SK-N-SH (cell line): ENCODE measurements at regions not wholly inside any gene's neighbourhood (a gene's known extent, or its start where the extent isn't known, plus 50 kb on each side); places are given as distances from the start of the nearest gene placed in this dataset.

Experiments
- CTCF ChIA-PET: fragments of 300-600, 350-600 bp; formaldehyde crosslinking; extraction: SDS; loops from one replicate; lab custom pipeline; 2021; lab: Yijun Ruan, JAX
- POLR2A ChIA-PET: fragments of 350-600 bp; sonication (Branson Sonifier 250); formaldehyde crosslinking; extraction: SDS; loops from one replicate; lab custom pipeline; 2020; ENCODE audit warnings: antibody characterized with exemption, inconsistent platforms; lab: Yijun Ruan, JAX
- DNase-seq: peaks from one replicate; pipeline ENCODE4 v3.0.0; 2012
- H2AFZ ChIP-seq: fragments of 200-600 bp; sonication (generic); 2 replicates; pipeline ENCODE4 v1.8.1; 2016; ENCODE audit warnings: antibody characterized with exemption, mild to moderate bottlenecking, low read depth
- H3F3A ChIP-seq: fragments of 200-600 bp; sonication (generic); replicated peaks from 2 replicates; pipeline ENCODE3; 2016; ENCODE audit warnings: antibody characterized with exemption, mild to moderate bottlenecking; ENCODE audit not compliant: insufficient read depth
- H3K27ac ChIP-seq, 2 experiments: fragments of 200-500 bp in 1 of 2; fragments of 200-600 bp in 1 of 2; sonication (Bioruptor generic) in 1 of 2; sonication (generic), shearing (Covaris generic) in 1 of 2; 2 replicates each; pipeline versions ENCODE4 v1.5.1 to v1.6.1; 2014 to 2016; ENCODE audit warnings: low read depth in 2 of 2, inconsistent platforms in 1 of 2, low read length in 1 of 2, mild to moderate bottlenecking in 1 of 2, mixed read lengths in 1 of 2
- H3K27me3 ChIP-seq: fragments of 200-600 bp; sonication (generic), shearing (Covaris generic); 2 replicates; pipeline ENCODE4 v1.6.1; 2016; ENCODE audit warnings: mixed run types; ENCODE audit not compliant: insufficient read depth
- H3K36me3 ChIP-seq, 2 experiments: fragments of 200-500 bp in 1 of 2; fragments of 200-600 bp in 1 of 2; sonication (Bioruptor generic) in 1 of 2; sonication (generic) in 1 of 2; replicated peaks in 1 of 2; 2 replicates each; pipeline versions ENCODE3 to v1.5.1; 2014 to 2016; ENCODE audit warnings: low read length in 1 of 2, mild to moderate bottlenecking in 1 of 2; ENCODE audit not compliant: insufficient read depth in 2 of 2, control insufficient read depth in 1 of 2
- H3K4me1 ChIP-seq, 2 experiments: fragments of 200-500 bp in 1 of 2; fragments of 200-600 bp in 1 of 2; sonication (Bioruptor generic) in 1 of 2; sonication (generic), shearing (Covaris generic) in 1 of 2; 2 replicates each; pipeline versions ENCODE4 v1.5.1 to v1.6.1; 2014 to 2016; ENCODE audit warnings: low read depth in 1 of 2, low read length in 1 of 2, mixed run types in 1 of 2; ENCODE audit not compliant: insufficient read depth in 2 of 2, control insufficient read depth in 1 of 2
- H3K4me2 ChIP-seq: fragments of 200-600 bp; sonication (generic), shearing (Covaris generic); 2 replicates; pipeline ENCODE4 v1.6.1; 2017; ENCODE audit warnings: mixed run types
- H3K4me3 ChIP-seq, 2 experiments: fragments of 200-500 bp in 1 of 2; fragments of 200-600 bp in 1 of 2; sonication (Bioruptor generic) in 1 of 2; sonication (generic), shearing (Covaris generic) in 1 of 2; 2 replicates each; pipeline versions ENCODE4 v1.5.1 to v1.8.1; 2014 to 2016; ENCODE audit warnings: low read depth in 2 of 2, inconsistent platforms in 1 of 2, low read length in 1 of 2, mild to moderate bottlenecking in 1 of 2, mixed read lengths in 1 of 2, moderate library complexity in 1 of 2
- H3K79me2 ChIP-seq: fragments of 200-600 bp; sonication (generic); 2 replicates; pipeline ENCODE4 v1.8.1; 2017; ENCODE audit warnings: mild to moderate bottlenecking; ENCODE audit not compliant: insufficient read depth
- H3K9ac ChIP-seq: fragments of 200-600 bp; sonication (generic); 2 replicates; pipeline ENCODE4 v1.6.1; 2017; ENCODE audit warnings: mixed run types
- H3K9me2 ChIP-seq: fragments of 200-600 bp; sonication (generic); 2 replicates; pipeline ENCODE4 v1.6.1; 2017; ENCODE audit warnings: mixed run types
- H3K9me3 ChIP-seq: fragments of 200-600 bp; sonication (generic); 2 replicates; pipeline ENCODE4 v1.6.1; 2017; ENCODE audit warnings: mixed run types, mild to moderate bottlenecking, moderate library complexity
- H4K20me1 ChIP-seq: fragments of 200-600 bp; sonication (generic); 2 replicates; pipeline ENCODE4 v1.6.1; 2017; ENCODE audit warnings: mild to moderate bottlenecking, mixed run types; ENCODE audit not compliant: insufficient read depth
- CHD2 ChIP-seq: fragments of 150-350 bp; IDR thresholded peaks from 2 replicates; pipeline ENCODE4 v1.6.1; 2018; ENCODE audit warnings: low read length; ENCODE audit not compliant: partially characterized antibody
- CTCF ChIP-seq: fragments of 200-600 bp; sonication (generic); IDR thresholded peaks from 2 replicates; pipeline ENCODE4 v1.6.1; 2017; ENCODE audit warnings: antibody characterized with exemption, mild to moderate bottlenecking, moderate library complexity
- EP300 ChIP-seq, 2 experiments: IDR thresholded peaks; 2 replicates each; pipeline versions ENCODE4 v1.4.0 to v1.6.1; 2012; ENCODE audit warnings: borderline replicate concordance in 1 of 2, low read depth in 1 of 2, low read length in 1 of 2
- FOSL2 ChIP-seq: IDR thresholded peaks from 2 replicates; pipeline ENCODE4 v1.4.0; 2012; ENCODE audit warnings: low read depth, mild to moderate bottlenecking, moderate library complexity, borderline replicate concordance
- FOXM1 ChIP-seq: IDR thresholded peaks from 2 replicates; pipeline ENCODE4 v1.4.0; 2012; ENCODE audit warnings: low read depth, mild to moderate bottlenecking
- GATA2 ChIP-seq: sonication (generic); formaldehyde crosslinking; IDR thresholded peaks from 2 replicates; pipeline ENCODE4 v1.5.0; 2020; ENCODE audit warnings: mild to moderate bottlenecking, missing genetic modification reagents
- MAX ChIP-seq: IDR thresholded peaks from 2 replicates; pipeline ENCODE4 v1.4.0; 2012; ENCODE audit warnings: low read depth
- MEF2A ChIP-seq: IDR thresholded peaks from 2 replicates; pipeline ENCODE4 v1.4.0; 2012; ENCODE audit warnings: low read depth, borderline replicate concordance
- POLR2AphosphoS5 ChIP-seq: IDR thresholded peaks from 2 replicates; pipeline ENCODE4 v1.6.1; 2012; ENCODE audit warnings: low read depth, low read length
- RAD21 ChIP-seq: IDR thresholded peaks from 2 replicates; pipeline ENCODE4 v1.6.1; 2012; ENCODE audit warnings: mild to moderate bottlenecking, low read length
- RCOR1 ChIP-seq: fragments of 150-350 bp; IDR thresholded peaks from 2 replicates; pipeline ENCODE4 v1.6.1; 2017; ENCODE audit warnings: antibody characterized with exemption, low read length
- RFX5 ChIP-seq: IDR thresholded peaks from 2 replicates; pipeline ENCODE4 v1.6.1; 2012; ENCODE audit warnings: mild to moderate bottlenecking, improper control_type of control experiment, low read length
- RXRA ChIP-seq: IDR thresholded peaks from 2 replicates; pipeline ENCODE4 v1.4.0; 2012; ENCODE audit warnings: low read depth, mild to moderate bottlenecking, borderline replicate concordance
- SIN3A ChIP-seq: IDR thresholded peaks from 2 replicates; pipeline ENCODE4 v1.6.1; 2012; ENCODE audit warnings: low read depth, mild to moderate bottlenecking, low read length, moderate library complexity, borderline replicate concordance
- TEAD4 ChIP-seq: IDR thresholded peaks from 2 replicates; pipeline ENCODE4 v1.4.0; 2012; ENCODE audit warnings: mild to moderate bottlenecking, borderline replicate concordance; ENCODE audit not compliant: insufficient read depth
- YY1 ChIP-seq: IDR thresholded peaks from 2 replicates; pipeline ENCODE4 v1.4.0; 2012; ENCODE audit warnings: low read depth, mild to moderate bottlenecking
- ZBTB33 ChIP-seq: IDR thresholded peaks from 2 replicates; pipeline ENCODE4 v1.4.0; 2012; ENCODE audit warnings: low read depth, borderline replicate concordance
- WGBS: methylation state at CpG from one replicate; pipeline ENCODE4 v1.1.6; 2017; ENCODE audit warnings: low lambda C conversion rate; 5-methylcytosine and 5-hydroxymethylcytosine counted together
- TF ChIP-seq, protein P1 (sequence below): IDR thresholded peaks from 2 replicates; pipeline ENCODE4 v1.4.0; 2012; ENCODE audit warnings: low read depth, borderline replicate concordance
- TF ChIP-seq, protein P2 (sequence below): IDR thresholded peaks from 2 replicates; pipeline ENCODE4; 2012

- Histone ChIP-seq H3F3A (no peaks in the 10 kb centered on the region), H3K4me2 (no peak overlapping the region), H3K9me3 (no peaks in the 10 kb centered on the region), H4K20me1 (no peaks in the 10 kb centered on the region), H3K27me3 (no peaks in the 10 kb centered on the region), H3K27ac (no peak overlapping the region), H3K79me2 (no peaks in the 10 kb centered on the region), H3K9me2 (no peaks in the 10 kb centered on the region; the same call in 1 of the 2 replicates), H2AFZ (no peak overlapping the region), H3K36me3 (no peaks in the 10 kb centered on the region), H3K4me3 (no peak overlapping the region), H3K4me1 (no peaks in the 10 kb centered on the region), H3K9ac (no peak overlapping the region)
- peak in 1 of 2 experiments; percentile 50; a peak in 1 of 4 replicates for TF ChIP-seq EP300 (IDR thresholded peaks at IDR 0.05; ENCODE audit: borderline replicate concordance in 1 of 2, low read depth in 1 of 2, low read length in 1 of 2)
- TF ChIP-seq RCOR1, result peak; percentile 63; the same call in 1 of the 2 replicates
- TF ChIP-seq GATA2 (CRISPR knock-in tag), result peak; percentile 50; the same call in 1 of the 2 replicates
- TF ChIP-seq RFX5, result no peak
- ChIA-PET CTCF (no interaction called here), POLR2A (no interaction called here)
- DNase-seq, result no peak
- 10% methylated on average over 1 of the region's 1 CpG for WGBS
Observed at GRCh38 chr4:60455380-60455779, 744.7 kb upstream of the ADGRL3 start.

GRCh38 chr4:60461551-60461950, 738.6 kb upstream of the ADGRL3 start:
- no peak for DNase-seq
- Histone ChIP-seq H3K4me2 (no peak overlapping the region), H4K20me1 (no peaks in the 10 kb centered on the region), H3K27me3 (no peaks in the 10 kb centered on the region), H2AFZ (no peak overlapping the region), H3K27ac (no peak overlapping the region), H3K4me3 (no peak overlapping the region), H3K4me1 (no peaks in the 10 kb centered on the region), H3K79me2 (no peaks in the 10 kb centered on the region), H3F3A (no peaks in the 10 kb centered on the region), H3K9ac (no peak overlapping the region), H3K9me3 (no peaks in the 10 kb centered on the region), H3K9me2 (no peaks in the 10 kb centered on the region; the same call in 1 of the 2 replicates), H3K36me3 (no peaks in the 10 kb centered on the region)
- ChIA-PET CTCF (no interaction called here), POLR2A (no interaction called here)
- 0% methylated on average over 1 of the region's 1 CpG for WGBS
- TF ChIP-seq MAX (no peak), GATA2 (CRISPR knock-in tag) (no peak), RAD21 (no peak), MEF2A (no peak), EP300 (IDR thresholded peaks at IDR 0.05; ENCODE audit: borderline replicate concordance in 1 of 2, low read depth in 1 of 2, low read length in 1 of 2) (no peak), TEAD4 (no peak), FOSL2 (no peak), ZBTB33 (no peak), POLR2AphosphoS5 (no peak), SIN3A (no peak), YY1 (no peak), CTCF (no peak), CHD2 (no peak), FOXM1 (no peak), RXRA (no peak)
- TF ChIP-seq, protein P1, sequence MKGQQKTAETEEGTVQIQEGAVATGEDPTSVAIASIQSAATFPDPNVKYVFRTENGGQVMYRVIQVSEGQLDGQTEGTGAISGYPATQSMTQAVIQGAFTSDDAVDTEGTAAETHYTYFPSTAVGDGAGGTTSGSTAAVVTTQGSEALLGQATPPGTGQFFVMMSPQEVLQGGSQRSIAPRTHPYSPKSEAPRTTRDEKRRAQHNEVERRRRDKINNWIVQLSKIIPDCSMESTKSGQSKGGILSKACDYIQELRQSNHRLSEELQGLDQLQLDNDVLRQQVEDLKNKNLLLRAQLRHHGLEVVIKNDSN, result no peak
- TF ChIP-seq, protein P2, sequence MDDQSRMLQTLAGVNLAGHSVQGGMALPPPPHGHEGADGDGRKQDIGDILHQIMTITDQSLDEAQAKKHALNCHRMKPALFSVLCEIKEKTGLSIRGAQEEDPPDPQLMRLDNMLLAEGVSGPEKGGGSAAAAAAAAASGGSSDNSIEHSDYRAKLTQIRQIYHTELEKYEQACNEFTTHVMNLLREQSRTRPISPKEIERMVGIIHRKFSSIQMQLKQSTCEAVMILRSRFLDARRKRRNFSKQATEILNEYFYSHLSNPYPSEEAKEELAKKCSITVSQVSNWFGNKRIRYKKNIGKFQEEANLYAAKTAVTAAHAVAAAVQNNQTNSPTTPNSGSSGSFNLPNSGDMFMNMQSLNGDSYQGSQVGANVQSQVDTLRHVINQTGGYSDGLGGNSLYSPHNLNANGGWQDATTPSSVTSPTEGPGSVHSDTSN, result no peak
